IMR-90 (cell line): ENCODE measurements at regions not wholly inside any gene's neighbourhood (a gene's known extent, or its start where the extent isn't known, plus 50 kb on each side); places are given as distances from the start of the nearest gene placed in this dataset.

Experiments
- ATAC-seq: fragments of 200-7000 bp; cut with Tn5 transposase; 2 replicates; pipeline ENCODE4 v1.9.1; 2020; ENCODE audit warnings: low read depth, mild to moderate bottlenecking, moderate library complexity
- BruUV-seq: library from RNA; stranded (reverse); fragments of 400-500 nt; replicated peaks from 2 replicates; lab custom pipeline; 2021; lab: Mats Ljungman, UMichigan
- CTCF ChIA-PET: fragments of 300-600 bp; formaldehyde crosslinking; extraction: SDS; loops from one replicate; lab custom pipeline; 2021; ENCODE audit warnings: antibody characterized with exemption; lab: Yijun Ruan, JAX
- POLR2A ChIA-PET: fragments of 300-600 bp; sonication (Branson Sonifier 250); formaldehyde crosslinking; loops from one replicate; lab custom pipeline; 2022; ENCODE audit warnings: antibody characterized with exemption; ENCODE audit not compliant: unreplicated experiment; lab: Charles Lee
- DNase-seq: peaks from one replicate; pipeline ENCODE4 v3.0.0; 2013
- H2AFZ ChIP-seq: replicated peaks from 2 replicates; pipeline ENCODE3; 2013; ENCODE audit warnings: low read length, mild to moderate bottlenecking; ENCODE audit not compliant: poor library complexity
- H2AK5ac ChIP-seq: 2 replicates; pipeline ENCODE4 v1.6.1; 2013; ENCODE audit warnings: low read depth, low read length, inconsistent platforms
- H2AK9ac ChIP-seq: replicated peaks from 2 replicates; pipeline ENCODE3; 2013; ENCODE audit warnings: mild to moderate bottlenecking, low read depth, low read length, moderate library complexity; ENCODE audit not compliant: poor library complexity
- H2BK120ac ChIP-seq: 2 replicates; pipeline ENCODE4 v1.6.1; 2013; ENCODE audit warnings: low read depth, low read length, inconsistent platforms
- H2BK15ac ChIP-seq: 3 replicates; pipeline ENCODE4 v1.6.1; 2013; ENCODE audit warnings: low read depth, low read length, inconsistent platforms
- H2BK20ac ChIP-seq: 2 replicates; pipeline ENCODE4 v1.6.1; 2013; ENCODE audit warnings: low read depth, mild to moderate bottlenecking, inconsistent platforms, low read length, moderate library complexity
- H2BK5ac ChIP-seq: 2 replicates; pipeline ENCODE4 v1.6.1; 2013; ENCODE audit warnings: mild to moderate bottlenecking, low read depth, low read length, inconsistent platforms; ENCODE audit not compliant: poor library complexity, severe bottlenecking
- H3K14ac ChIP-seq: replicated peaks from 2 replicates; pipeline ENCODE4 v1.6.1; 2013; ENCODE audit warnings: low read depth, low read length, inconsistent platforms
- H3K18ac ChIP-seq: 2 replicates; pipeline ENCODE4 v1.6.1; 2013; ENCODE audit warnings: low read depth, low read length, control low read depth
- H3K23ac ChIP-seq: 2 replicates; pipeline ENCODE4 v1.6.1; 2013; ENCODE audit warnings: low read depth, low read length, inconsistent platforms
- H3K27ac ChIP-seq: 2 replicates; pipeline ENCODE4 v1.5.1; 2013; ENCODE audit warnings: mild to moderate bottlenecking, control low read depth, low read length; ENCODE audit not compliant: insufficient read depth
- H3K27me3 ChIP-seq: 2 replicates; pipeline ENCODE4 v1.6.1; 2013; ENCODE audit warnings: low read length; ENCODE audit not compliant: control insufficient read depth, insufficient read depth
- H3K36me3 ChIP-seq: 2 replicates; pipeline ENCODE4 v1.6.1; 2013; ENCODE audit warnings: low read length, mixed read lengths; ENCODE audit not compliant: control insufficient read depth, insufficient read depth
- H3K4ac ChIP-seq: 2 replicates; pipeline ENCODE4 v1.6.1; 2013; ENCODE audit warnings: low read depth, low read length, inconsistent platforms
- H3K4me1 ChIP-seq: 2 replicates; pipeline ENCODE4 v1.6.1; 2013; ENCODE audit warnings: low read length, mixed read lengths; ENCODE audit not compliant: control insufficient read depth, insufficient read depth
- H3K4me2 ChIP-seq: 2 replicates; pipeline ENCODE4 v1.6.1; 2013; ENCODE audit warnings: low read depth, mild to moderate bottlenecking, control low read depth, low read length, moderate library complexity
- H3K4me3 ChIP-seq: 2 replicates; pipeline ENCODE4 v1.5.1; 2013; ENCODE audit warnings: low read depth, mild to moderate bottlenecking, control low read depth, low read length, moderate library complexity; ENCODE audit not compliant: insufficient read depth
- H3K56ac ChIP-seq: 2 replicates; pipeline ENCODE4 v1.6.1; 2013; ENCODE audit warnings: low read length, inconsistent platforms; ENCODE audit not compliant: insufficient read depth; ENCODE audit errors: extremely low read depth
- H3K79me1 ChIP-seq, 2 experiments: 2 replicates each; pipeline ENCODE4 v1.6.1; 2013; ENCODE audit warnings: low read length in 2 of 2, inconsistent platforms in 1 of 2, low read depth in 1 of 2
- H3K9ac ChIP-seq: 2 replicates; pipeline ENCODE4 v1.6.1; 2013; ENCODE audit warnings: low read depth, low read length, control low read depth
- H3K9me1 ChIP-seq: 2 replicates; pipeline ENCODE4 v1.6.1; 2013; ENCODE audit warnings: low read length, inconsistent platforms; ENCODE audit not compliant: insufficient read depth
- H3K9me3 ChIP-seq: 2 replicates; pipeline ENCODE4 v1.6.1; 2013; ENCODE audit warnings: low read length; ENCODE audit not compliant: control insufficient read depth, insufficient read depth
- H4K20me1 ChIP-seq: 2 replicates; pipeline ENCODE4 v1.6.1; 2013; ENCODE audit warnings: low read length, inconsistent platforms; ENCODE audit not compliant: insufficient read depth
- H4K5ac ChIP-seq: 2 replicates; pipeline ENCODE4 v1.6.1; 2013; ENCODE audit warnings: mild to moderate bottlenecking, low read depth, low read length, control low read depth
- H4K8ac ChIP-seq, 2 experiments: 2 replicates each; pipeline ENCODE4 v1.6.1; 2013; ENCODE audit warnings: low read depth in 2 of 2, low read length in 2 of 2, control low read depth in 1 of 2, inconsistent platforms in 1 of 2
- H4K91ac ChIP-seq: 2 replicates; pipeline ENCODE4 v1.6.1; 2013; ENCODE audit warnings: low read depth, low read length, inconsistent platforms; ENCODE audit not compliant: insufficient read depth
- FOS ChIP-seq: fragments of 150-350 bp; IDR thresholded peaks from 2 replicates; pipeline ENCODE4 v1.6.1; 2016; ENCODE audit warnings: low read depth, low read length
- MXI1 ChIP-seq: IDR thresholded peaks from 2 replicates; pipeline ENCODE4 v1.6.1; 2012; ENCODE audit warnings: low read depth, mild to moderate bottlenecking, low read length, moderate library complexity, borderline replicate concordance
- WGBS, 2 experiments: methylation state at CpG; one replicate each; pipeline versions ENCODE4 v1.1.5 to v1.1.7; 2013; ENCODE audit warnings: missing lambda C conversion rate in 2 of 2; ENCODE audit not compliant: insufficient read length in 1 of 2; ENCODE audit errors: extremely low coverage in 2 of 2; 5-methylcytosine and 5-hydroxymethylcytosine counted together
- dilution Hi-C: fragments of 300-500 bp; cut with HindIII; formaldehyde crosslinking; loops from one replicate; pipeline ENCODE4 v1.14.3; 2018; ENCODE audit warnings: low sequenced_read_pairs; ENCODE audit not compliant: unreplicated experiment
- in situ Hi-C: fragments of 300-500 bp; cut with MboI; formaldehyde crosslinking; loops from 3 replicates; pipeline ENCODE4 v1.14.3; 2019; ENCODE audit warnings: low sequenced_read_pairs, inconsistent platforms, mixed read lengths
- intact Hi-C: fragments of 100-400 bp; cut with micrococcal nuclease; formaldehyde crosslinking; loops from 2 replicates; pipeline ENCODE4 v1.10.0; 2022

- no peak overlapping the region for H3K18ac ChIP-seq
- H3K9me3 ChIP-seq = no peaks in the 10 kb centered on the region
- no peak overlapping the region for H3K27ac ChIP-seq
- ChIA-PET CTCF (no interaction called here), POLR2A (no interaction called here)
- no CpG with 5 or more reads among the region's 3 CpGs for WGBS, 2 experiments
- H2BK120ac ChIP-seq = no peak overlapping the region
- H2AK5ac ChIP-seq = no peak overlapping the region
- H4K8ac ChIP-seq = no peak overlapping the region
- H3K4me2 ChIP-seq = no peak overlapping the region
- no peak overlapping the region for H3K4ac ChIP-seq
- DNase-seq (no peak), ATAC-seq (no peak)
- no peak overlapping the region for H3K23ac ChIP-seq
- no peak overlapping the region for H2BK15ac ChIP-seq
- TF ChIP-seq FOS (no peak), MXI1 (no peak)
- no TSS peak for BruUV-seq
- H3K9ac ChIP-seq = no peak overlapping the region
- intact Hi-C loops (no loop called here), dilution Hi-C loops (no loop called here), in situ Hi-C loops (no loop called here)
- H2AFZ ChIP-seq = no peak overlapping the region
- no peak overlapping the region for H3K56ac ChIP-seq
- no peak overlapping the region for H2BK5ac ChIP-seq
- H4K91ac ChIP-seq = no peak overlapping the region
- no peak overlapping the region for H4K5ac ChIP-seq
- no peak overlapping the region for H2BK20ac ChIP-seq
- H3K4me1 ChIP-seq = no peaks in the 10 kb centered on the region
- no peaks in the 10 kb centered on the region for H3K9me1 ChIP-seq
- H3K27me3 ChIP-seq = peaks cover 2% of the 10 kb centered on the region; the same call in 1 of the 2 replicates
- H3K4me3 ChIP-seq = no peak overlapping the region
- H3K79me1 ChIP-seq = no peaks in the 10 kb centered on the region
- no peaks in the 10 kb centered on the region for H4K20me1 ChIP-seq
- H3K14ac ChIP-seq = no peak overlapping the region
- no peak overlapping the region for H2AK9ac ChIP-seq
- H3K36me3 ChIP-seq = no peaks in the 10 kb centered on the region
Measured at GRCh38 chr2:221115944-221116343, 456.2 kb downstream of the EPHA4 start.
